ENCODE measurements at regions not wholly inside any gene's neighbourhood (a gene's known extent, or its start where the extent isn't known, plus 50 kb on each side); places are given as distances from the start of the nearest gene placed in this dataset.

DNA sequence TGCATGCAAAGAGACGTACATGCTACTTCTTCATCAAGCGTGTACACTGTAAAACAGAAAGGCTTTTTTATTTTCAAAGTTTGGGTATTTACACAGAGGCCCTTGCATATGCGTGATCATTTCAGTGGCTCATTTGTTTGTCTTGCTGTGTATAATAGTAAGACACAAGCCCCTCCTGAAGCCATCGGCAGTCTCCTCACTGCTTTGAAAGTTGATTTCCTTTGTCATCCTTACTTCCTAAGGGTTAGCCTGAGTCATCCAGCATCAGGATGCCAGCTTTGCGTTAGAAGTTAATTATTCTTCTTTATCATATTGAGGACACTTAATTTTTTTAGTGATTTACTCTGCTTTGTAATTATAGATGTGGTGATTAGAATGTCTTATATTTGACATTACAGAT lies 72.5 kb upstream of the CTBP2 start:
- TF ChIP-seq, protein P1, sequence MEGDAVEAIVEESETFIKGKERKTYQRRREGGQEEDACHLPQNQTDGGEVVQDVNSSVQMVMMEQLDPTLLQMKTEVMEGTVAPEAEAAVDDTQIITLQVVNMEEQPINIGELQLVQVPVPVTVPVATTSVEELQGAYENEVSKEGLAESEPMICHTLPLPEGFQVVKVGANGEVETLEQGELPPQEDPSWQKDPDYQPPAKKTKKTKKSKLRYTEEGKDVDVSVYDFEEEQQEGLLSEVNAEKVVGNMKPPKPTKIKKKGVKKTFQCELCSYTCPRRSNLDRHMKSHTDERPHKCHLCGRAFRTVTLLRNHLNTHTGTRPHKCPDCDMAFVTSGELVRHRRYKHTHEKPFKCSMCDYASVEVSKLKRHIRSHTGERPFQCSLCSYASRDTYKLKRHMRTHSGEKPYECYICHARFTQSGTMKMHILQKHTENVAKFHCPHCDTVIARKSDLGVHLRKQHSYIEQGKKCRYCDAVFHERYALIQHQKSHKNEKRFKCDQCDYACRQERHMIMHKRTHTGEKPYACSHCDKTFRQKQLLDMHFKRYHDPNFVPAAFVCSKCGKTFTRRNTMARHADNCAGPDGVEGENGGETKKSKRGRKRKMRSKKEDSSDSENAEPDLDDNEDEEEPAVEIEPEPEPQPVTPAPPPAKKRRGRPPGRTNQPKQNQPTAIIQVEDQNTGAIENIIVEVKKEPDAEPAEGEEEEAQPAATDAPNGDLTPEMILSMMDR (IDR thresholded peaks at IDR 0.05), result no peak
- no peak for TF ChIP-seq POLR2A (IDR thresholded peaks at IDR 0.05)

Measured in ovary (tissue), 3 donors.